Astrocyte of the spinal cord (primary cell): ENCODE measurements at regions not wholly inside any gene's neighbourhood (a gene's known extent, or its start where the extent isn't known, plus 50 kb on each side); places are given as distances from the start of the nearest gene placed in this dataset.

Experiments
- DNase-seq: peaks from one replicate; pipeline ENCODE4 v3.0.0; 2011; ENCODE audit warnings: low read depth, low spot score
- H3K4me3 ChIP-seq: 2 replicates; pipeline ENCODE4 v1.5.1; 2011; ENCODE audit warnings: low read depth, mild to moderate bottlenecking, low read length, moderate library complexity
- in situ Hi-C: cut with HindIII; loops from 2 replicates; pipeline ENCODE4 v1.10.0; 2017; ENCODE audit warnings: low sequenced_read_pairs
- TF ChIP-seq, protein P1 (sequence below): IDR thresholded peaks from 2 replicates; pipeline ENCODE4 v1.5.1; 2012; ENCODE audit warnings: low read depth, mild to moderate bottlenecking, low read length, inconsistent platforms

DNA sequence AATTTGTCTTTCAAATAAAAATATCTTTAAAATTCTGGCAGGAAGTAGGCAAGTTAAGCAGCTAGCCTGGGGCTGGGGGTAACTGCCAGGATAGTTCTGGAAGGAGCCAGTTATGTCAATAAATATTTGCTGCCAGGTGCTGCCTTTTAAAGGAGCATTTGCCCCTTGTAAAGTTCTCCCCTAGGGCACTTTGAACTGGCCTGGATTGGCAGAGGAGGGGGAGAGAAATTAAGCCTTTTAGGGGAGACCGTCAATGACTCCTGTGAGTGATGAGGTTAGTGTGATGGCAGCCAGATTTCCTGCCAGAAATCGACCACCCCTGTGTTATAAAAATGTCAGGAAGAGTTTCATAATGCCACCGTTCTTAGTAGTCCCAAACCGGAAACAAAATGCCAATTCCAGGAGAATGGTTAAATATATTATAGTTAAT is 89.8 kb upstream of the ELL2 start:
- no peak for DNase-seq
- TF ChIP-seq, protein P1, sequence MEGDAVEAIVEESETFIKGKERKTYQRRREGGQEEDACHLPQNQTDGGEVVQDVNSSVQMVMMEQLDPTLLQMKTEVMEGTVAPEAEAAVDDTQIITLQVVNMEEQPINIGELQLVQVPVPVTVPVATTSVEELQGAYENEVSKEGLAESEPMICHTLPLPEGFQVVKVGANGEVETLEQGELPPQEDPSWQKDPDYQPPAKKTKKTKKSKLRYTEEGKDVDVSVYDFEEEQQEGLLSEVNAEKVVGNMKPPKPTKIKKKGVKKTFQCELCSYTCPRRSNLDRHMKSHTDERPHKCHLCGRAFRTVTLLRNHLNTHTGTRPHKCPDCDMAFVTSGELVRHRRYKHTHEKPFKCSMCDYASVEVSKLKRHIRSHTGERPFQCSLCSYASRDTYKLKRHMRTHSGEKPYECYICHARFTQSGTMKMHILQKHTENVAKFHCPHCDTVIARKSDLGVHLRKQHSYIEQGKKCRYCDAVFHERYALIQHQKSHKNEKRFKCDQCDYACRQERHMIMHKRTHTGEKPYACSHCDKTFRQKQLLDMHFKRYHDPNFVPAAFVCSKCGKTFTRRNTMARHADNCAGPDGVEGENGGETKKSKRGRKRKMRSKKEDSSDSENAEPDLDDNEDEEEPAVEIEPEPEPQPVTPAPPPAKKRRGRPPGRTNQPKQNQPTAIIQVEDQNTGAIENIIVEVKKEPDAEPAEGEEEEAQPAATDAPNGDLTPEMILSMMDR, result no peak
- in situ Hi-C loops, result no loop called here
- no peak overlapping the region for H3K4me3 ChIP-seq

DNA sequence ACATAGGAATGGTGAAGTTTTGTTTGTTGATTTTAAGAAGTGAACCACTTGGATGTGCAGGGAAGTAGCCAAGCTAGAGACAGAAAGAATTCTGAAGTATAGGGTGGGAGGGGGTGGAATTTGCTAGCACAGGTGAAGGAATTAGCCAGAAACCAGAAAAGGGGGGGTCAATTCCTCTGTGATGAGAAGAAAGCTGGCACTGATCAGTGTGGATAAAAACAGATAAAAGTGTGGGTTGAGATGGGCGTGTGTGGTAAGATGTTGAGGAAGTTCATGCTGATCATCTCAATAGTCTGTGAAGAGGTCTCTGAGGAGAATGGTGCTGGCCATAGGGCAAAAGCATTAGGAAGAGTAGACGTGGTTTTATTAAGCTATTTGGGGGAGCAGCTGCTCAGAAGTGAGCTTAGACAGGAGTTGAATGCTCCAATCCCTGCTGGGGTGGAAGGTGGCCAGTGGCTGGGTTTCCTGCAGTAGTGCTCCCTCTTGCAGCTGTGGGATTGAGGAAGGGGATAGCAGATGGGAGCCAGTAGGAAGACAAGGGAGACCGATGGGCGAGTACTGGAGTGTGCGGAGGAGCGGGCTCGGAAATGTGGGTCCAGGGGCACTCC is 88.7 kb upstream of the ELL2 start:
- no peak overlapping the region for H3K4me3 ChIP-seq
- in situ Hi-C loops, result no loop called here
- no peak for DNase-seq
- TF ChIP-seq, protein P1, result no peak

DNA sequence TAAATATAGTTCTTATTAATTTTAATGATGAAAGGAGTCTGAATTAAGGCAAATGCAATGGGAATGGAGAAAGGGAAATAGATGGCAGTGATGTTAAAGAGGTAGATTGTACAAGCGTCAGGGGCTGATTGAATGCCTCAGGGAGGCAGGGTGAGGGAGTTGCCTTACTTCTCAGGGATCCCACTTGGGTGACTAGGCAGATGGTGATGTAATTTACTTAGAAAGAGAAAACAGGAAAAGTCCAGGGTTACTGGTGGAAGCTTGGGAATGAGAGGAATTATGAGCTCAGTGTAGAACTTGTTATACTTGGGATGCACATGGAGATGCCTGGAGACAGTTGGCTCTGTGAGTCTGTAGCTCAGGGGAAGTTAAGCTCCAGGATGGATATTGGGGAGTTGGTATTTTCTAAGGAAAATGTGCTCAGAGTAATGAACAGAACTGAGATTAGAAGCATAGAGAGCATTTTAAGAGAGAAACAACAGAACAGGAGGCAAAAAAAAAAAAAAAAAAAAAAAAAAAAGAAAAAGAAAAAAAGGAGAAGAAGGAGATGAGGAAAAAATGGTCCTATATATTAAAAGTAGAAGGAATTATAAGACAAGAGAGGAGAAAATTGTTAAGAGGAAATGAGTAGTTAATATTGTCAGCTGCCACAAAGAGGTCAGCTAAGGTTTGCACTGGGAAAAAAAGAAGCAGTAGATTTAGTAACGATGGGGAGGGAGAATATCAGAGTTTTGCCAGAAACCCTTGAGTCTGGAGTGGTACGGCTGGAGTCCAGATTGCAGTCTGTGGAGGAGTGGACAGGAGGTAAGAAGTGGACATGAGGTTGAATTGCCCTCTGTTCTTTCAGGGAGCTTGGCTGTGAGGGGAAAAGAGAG is 88.0 kb upstream of the ELL2 start:
- DNase-seq, result peak; percentile 68
- no peak overlapping the region for H3K4me3 ChIP-seq
- in situ Hi-C loops, result no loop called here
- TF ChIP-seq, protein P1, result no peak

DNA sequence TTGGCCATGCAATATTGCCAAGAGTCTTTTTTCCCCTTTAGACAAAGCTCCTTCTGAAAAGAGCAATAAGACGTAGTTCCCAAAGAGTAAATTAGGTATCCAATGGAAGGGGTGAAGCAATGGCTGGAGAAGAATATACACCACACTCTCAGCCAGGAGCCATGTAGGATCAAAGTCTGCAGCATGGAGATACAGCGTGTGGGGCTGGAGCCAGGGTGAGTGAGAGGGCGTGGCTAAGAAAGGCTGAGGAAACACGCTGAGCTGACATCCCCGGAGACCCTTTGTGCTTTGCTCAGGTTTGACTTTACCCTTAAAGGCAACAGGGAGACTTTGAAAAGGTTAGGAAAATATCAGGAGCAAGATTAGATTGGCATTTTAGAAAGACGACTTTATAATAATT is 87.1 kb upstream of the ELL2 start:
- in situ Hi-C loops, result no loop called here
- no peak overlapping the region for H3K4me3 ChIP-seq
- DNase-seq, result no peak
- TF ChIP-seq, protein P1, result no peak

DNA sequence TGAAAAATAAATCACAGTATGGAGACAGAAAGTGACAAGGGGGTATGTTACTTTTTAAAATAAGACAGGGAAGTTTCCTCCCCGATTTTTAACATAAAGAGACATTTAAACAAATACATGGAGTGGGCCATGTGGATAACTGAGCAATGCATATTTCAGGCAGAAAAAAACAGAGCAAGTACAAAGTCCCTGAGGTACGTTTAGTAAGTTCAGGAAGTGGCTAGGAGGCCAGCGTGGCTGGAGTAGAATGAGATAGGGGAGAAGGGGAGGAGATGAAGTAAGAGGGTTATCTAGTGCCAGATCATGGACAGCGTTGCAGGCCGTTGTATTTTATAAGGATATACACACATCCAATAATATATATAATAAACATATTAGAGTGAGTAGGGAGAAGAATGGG is 84.2 kb upstream of the ELL2 start:
- in situ Hi-C loops, result no loop called here
- no peak for DNase-seq
- TF ChIP-seq, protein P1, result no peak
- H3K4me3 ChIP-seq, result no peak overlapping the region

DNA sequence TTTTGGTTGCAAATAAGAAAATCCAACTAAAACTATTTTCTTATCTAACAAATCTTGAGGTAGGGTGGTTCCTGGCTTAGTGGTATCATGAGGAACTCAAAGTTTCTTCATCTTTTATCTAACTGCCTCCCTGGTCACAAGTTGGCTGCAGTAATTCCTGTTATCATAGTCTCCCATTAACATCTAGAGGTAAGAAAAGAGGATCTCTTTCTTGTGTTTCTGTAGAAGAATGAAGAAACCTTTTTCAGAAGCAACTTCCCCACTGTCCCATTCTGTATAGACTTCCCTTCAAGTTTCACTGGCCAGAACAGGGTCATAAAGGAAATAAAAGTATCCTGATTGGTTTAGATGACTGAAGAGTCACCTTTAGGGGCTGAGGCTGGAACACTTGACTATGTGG is 81.8 kb upstream of the ELL2 start:
- DNase-seq, result no peak
- no peak overlapping the region for H3K4me3 ChIP-seq
- in situ Hi-C loops, result no loop called here
- TF ChIP-seq, protein P1, result no peak
